Osteoblast (primary cell): ENCODE measurements at regions not wholly inside any gene's neighbourhood (a gene's known extent, or its start where the extent isn't known, plus 50 kb on each side); places are given as distances from the start of the nearest gene placed in this dataset.
A peak's percentile ranks its signal among the peaks of the same experiment; 100 is the strongest.

Experiments
- DNase-seq: peaks from one replicate; pipeline ENCODE4 v3.0.0; 2011; ENCODE audit warnings: low spot score, mixed read lengths; ENCODE audit not compliant: insufficient read length; ENCODE audit errors: missing footprints
- H2AFZ ChIP-seq: 2 replicates; pipeline ENCODE4 v1.6.0; 2011; ENCODE audit warnings: mild to moderate bottlenecking, low read length
- H3K27ac ChIP-seq: 2 replicates; pipeline ENCODE4 v1.5.1; 2011; ENCODE audit warnings: mild to moderate bottlenecking, low read depth, low read length, moderate library complexity
- H3K27me3 ChIP-seq: 2 replicates; pipeline ENCODE4 v1.6.0; 2012; ENCODE audit warnings: mild to moderate bottlenecking, control low read depth, inconsistent platforms, low read length, moderate library complexity; ENCODE audit not compliant: insufficient read depth
- H3K36me3 ChIP-seq: 2 replicates; pipeline ENCODE4 v1.5.1; 2011; ENCODE audit warnings: mild to moderate bottlenecking, low read length, control low read depth, moderate library complexity; ENCODE audit not compliant: insufficient read depth
- H3K4me1 ChIP-seq: 2 replicates; pipeline ENCODE4 v1.5.1; 2011; ENCODE audit warnings: mild to moderate bottlenecking, low read length, control low read depth, moderate library complexity; ENCODE audit not compliant: insufficient read depth
- H3K4me2 ChIP-seq: 2 replicates; pipeline ENCODE4 v1.6.0; 2011; ENCODE audit warnings: mild to moderate bottlenecking, low read length; ENCODE audit not compliant: insufficient read depth
- H3K4me3 ChIP-seq: fragments of 200-600 bp; sonication (generic); 3 replicates; pipeline ENCODE4 v1.5.1; 2012; ENCODE audit warnings: mild to moderate bottlenecking, low read length, inconsistent platforms; ENCODE audit not compliant: insufficient read depth
- H3K79me2 ChIP-seq: 2 replicates; pipeline ENCODE4 v1.6.0; 2012; ENCODE audit warnings: mild to moderate bottlenecking, low read length, control low read depth, inconsistent platforms; ENCODE audit not compliant: insufficient read depth
- H3K9me3 ChIP-seq: 2 replicates; pipeline ENCODE4 v1.5.1; 2011; ENCODE audit warnings: low read depth, low read length, control low read depth
- H4K20me1 ChIP-seq: 2 replicates; pipeline ENCODE4 v1.6.0; 2012; ENCODE audit warnings: mild to moderate bottlenecking, low read length, control low read depth; ENCODE audit not compliant: insufficient read depth
- TF ChIP-seq, protein P1 (sequence below): IDR thresholded peaks from 2 replicates; pipeline ENCODE4 v1.5.1; 2011; ENCODE audit warnings: mild to moderate bottlenecking, low read depth, low read length, moderate library complexity; ENCODE audit errors: extremely low read depth

DNA sequence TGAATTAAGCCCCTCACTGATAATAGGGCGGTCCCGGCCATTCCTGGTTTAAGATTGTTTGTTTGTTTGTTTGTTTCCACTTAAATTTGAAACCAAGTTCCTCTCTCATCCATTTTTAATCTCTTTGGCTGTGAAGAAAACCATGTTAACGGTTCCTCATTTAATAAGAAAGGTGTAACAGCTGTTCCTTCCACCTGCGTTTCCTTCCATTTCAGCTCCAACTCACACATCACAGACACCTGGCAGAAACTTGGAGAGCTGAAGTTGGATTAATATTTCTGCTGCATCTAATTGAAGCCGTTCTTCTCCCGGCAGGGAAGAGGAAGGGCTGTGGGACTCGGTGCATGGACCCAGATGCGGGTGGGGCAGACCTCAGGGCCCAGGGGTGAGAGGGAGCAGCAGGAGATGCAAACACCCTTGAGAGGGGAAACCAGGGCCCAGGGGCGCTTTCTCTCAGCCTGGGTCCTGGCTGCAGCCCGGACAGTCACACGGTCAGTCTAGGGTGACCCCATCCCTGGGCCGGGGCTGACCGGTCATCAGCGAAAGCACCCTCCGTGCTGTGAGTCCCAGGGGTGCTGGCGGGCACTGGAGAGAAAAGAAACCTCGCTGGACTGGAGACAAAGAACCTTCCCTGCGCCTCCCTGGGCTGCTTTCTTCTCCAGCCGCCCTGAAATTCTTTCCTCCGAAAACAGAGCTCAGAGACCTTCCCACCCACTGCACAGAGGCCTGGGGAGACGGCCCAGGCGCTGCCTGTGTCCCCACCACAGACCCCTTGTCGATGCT is 242.0 kb downstream of the BRD1 start:
- Histone ChIP-seq H3K27ac (no peak overlapping the region), H3K4me3 (no peak overlapping the region), H3K4me2 (no peak overlapping the region), H4K20me1 (no peaks in the 10 kb centered on the region), H3K79me2 (no peaks in the 10 kb centered on the region), H3K9me3 (no peaks in the 10 kb centered on the region), H3K27me3 (no peaks in the 10 kb centered on the region), H3K36me3 (no peaks in the 10 kb centered on the region), H3K4me1 (no peaks in the 10 kb centered on the region), H2AFZ (no peak overlapping the region)
- TF ChIP-seq, protein P1, sequence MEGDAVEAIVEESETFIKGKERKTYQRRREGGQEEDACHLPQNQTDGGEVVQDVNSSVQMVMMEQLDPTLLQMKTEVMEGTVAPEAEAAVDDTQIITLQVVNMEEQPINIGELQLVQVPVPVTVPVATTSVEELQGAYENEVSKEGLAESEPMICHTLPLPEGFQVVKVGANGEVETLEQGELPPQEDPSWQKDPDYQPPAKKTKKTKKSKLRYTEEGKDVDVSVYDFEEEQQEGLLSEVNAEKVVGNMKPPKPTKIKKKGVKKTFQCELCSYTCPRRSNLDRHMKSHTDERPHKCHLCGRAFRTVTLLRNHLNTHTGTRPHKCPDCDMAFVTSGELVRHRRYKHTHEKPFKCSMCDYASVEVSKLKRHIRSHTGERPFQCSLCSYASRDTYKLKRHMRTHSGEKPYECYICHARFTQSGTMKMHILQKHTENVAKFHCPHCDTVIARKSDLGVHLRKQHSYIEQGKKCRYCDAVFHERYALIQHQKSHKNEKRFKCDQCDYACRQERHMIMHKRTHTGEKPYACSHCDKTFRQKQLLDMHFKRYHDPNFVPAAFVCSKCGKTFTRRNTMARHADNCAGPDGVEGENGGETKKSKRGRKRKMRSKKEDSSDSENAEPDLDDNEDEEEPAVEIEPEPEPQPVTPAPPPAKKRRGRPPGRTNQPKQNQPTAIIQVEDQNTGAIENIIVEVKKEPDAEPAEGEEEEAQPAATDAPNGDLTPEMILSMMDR, result no peak
- peak; percentile 27 for DNase-seq

DNA sequence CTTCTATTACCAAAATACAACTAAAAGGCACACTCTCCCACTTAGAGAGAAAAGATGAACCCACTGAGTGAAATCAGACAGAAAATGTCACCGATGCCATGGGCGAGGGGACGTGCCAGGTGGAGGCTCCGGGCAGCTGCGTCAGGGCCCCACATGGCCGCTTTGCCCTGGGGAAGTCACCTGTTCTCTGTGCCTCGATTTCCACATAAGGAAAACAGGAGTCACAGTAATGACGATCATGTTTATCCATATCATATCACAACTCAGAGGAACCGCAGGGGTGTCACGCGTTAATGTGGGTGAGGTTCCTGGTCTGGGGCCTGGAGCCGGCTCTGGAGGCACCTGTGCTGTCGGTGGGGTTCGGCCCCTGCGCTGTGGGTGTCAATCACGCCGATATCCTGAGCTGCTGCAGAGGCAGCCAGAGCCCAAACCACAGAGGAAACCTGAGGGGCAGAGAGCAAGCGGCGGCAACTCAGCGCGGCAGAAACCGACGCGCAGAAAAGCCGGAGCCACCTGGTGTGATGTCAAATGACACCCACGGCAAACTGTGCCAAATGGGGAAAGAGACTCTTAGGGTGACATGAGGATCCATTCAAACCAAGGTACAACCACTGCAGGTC is 243.7 kb downstream of the BRD1 start:
- Histone ChIP-seq H2AFZ (no peak overlapping the region), H3K27ac (no peak overlapping the region), H3K79me2 (no peaks in the 10 kb centered on the region), H3K4me3 (no peak overlapping the region), H4K20me1 (no peaks in the 10 kb centered on the region), H3K36me3 (no peaks in the 10 kb centered on the region), H3K4me1 (no peaks in the 10 kb centered on the region), H3K27me3 (no peaks in the 10 kb centered on the region), H3K9me3 (no peaks in the 10 kb centered on the region), H3K4me2 (no peak overlapping the region)
- no peak for DNase-seq
- TF ChIP-seq, protein P1, result no peak

- no peak overlapping the region for H3K4me2 ChIP-seq
- TF ChIP-seq, protein P1, result no peak
- H3K4me1 ChIP-seq, result no peaks in the 10 kb centered on the region
- H4K20me1 ChIP-seq, result no peaks in the 10 kb centered on the region
- H3K36me3 ChIP-seq, result no peaks in the 10 kb centered on the region
- no peaks in the 10 kb centered on the region for H3K9me3 ChIP-seq
- H3K27me3 ChIP-seq, result no peaks in the 10 kb centered on the region
- no peak overlapping the region for H3K4me3 ChIP-seq
- no peaks in the 10 kb centered on the region for H3K79me2 ChIP-seq
- H2AFZ ChIP-seq, result no peak overlapping the region
- peak; percentile 72 for DNase-seq
- no peak overlapping the region for H3K27ac ChIP-seq
Observed at GRCh38 chr22:49583341-49583740, 244.3 kb downstream of the BRD1 start.

DNA sequence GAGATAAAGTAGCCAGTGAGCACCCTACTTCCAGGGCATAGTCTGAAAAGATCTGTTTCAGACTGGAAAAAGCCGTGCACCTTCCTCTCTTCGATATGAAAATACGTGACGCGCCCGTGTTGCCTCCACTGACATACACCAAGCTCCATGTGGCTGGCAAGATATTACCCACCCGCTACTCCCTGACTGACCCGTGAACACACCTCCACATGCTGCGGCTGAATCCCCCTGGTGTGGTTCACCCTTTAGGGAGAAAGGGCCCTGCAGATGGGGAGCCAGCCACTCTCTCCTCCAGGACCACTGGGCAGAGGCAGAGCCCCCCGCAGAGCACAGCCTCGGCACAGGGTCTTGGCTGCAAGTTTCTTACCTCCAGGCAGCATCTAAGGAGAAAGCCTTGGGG is 245.0 kb downstream of the BRD1 start:
- TF ChIP-seq, protein P1, result no peak
- Histone ChIP-seq H2AFZ (no peak overlapping the region), H3K36me3 (no peaks in the 10 kb centered on the region), H3K9me3 (no peaks in the 10 kb centered on the region), H3K4me1 (no peaks in the 10 kb centered on the region), H3K4me2 (no peak overlapping the region), H3K27ac (no peak overlapping the region), H3K4me3 (no peak overlapping the region), H3K79me2 (no peaks in the 10 kb centered on the region), H4K20me1 (no peaks in the 10 kb centered on the region), H3K27me3 (no peaks in the 10 kb centered on the region)
- peak; percentile 41 for DNase-seq
